Stomach (tissue), 8 donors: ENCODE measurements at regions not wholly inside any gene's neighbourhood (a gene's known extent, or its start where the extent isn't known, plus 50 kb on each side); places are given as distances from the start of the nearest gene placed in this dataset.
"Not testable (repeated sequence)": the region's sequence is repeated elsewhere in the genome, so short reads cannot be mapped to it uniquely, and the experiment has no call there.

Experiments used
- DNase-seq, 2 donors: peaks; one replicate each; pipeline versions ENCODE4 v3.0.0 to v3.0.0-alpha.2; 2013 to 2019
- H3K27ac ChIP-seq, 5 donors: fragments of 200-600 bp in 4 of 5; sonication (generic) in 4 of 5; one replicate each; pipeline ENCODE4 v1.5.1; 2013 to 2019; ENCODE audit warnings: mild to moderate bottlenecking in 1 of 5, moderate library complexity in 1 of 5
- H3K27me3 ChIP-seq, 3 donors: fragments of 200-600 bp; sonication (generic); one replicate each; pipeline ENCODE4 v1.5.1; 2017 to 2019; ENCODE audit warnings: mixed run types in 1 of 3
- H3K36me3 ChIP-seq, 4 donors: fragments of 200-600 bp; sonication (generic); 1 replicate in 3 of 4; 2 replicates in 1 of 4; pipeline ENCODE4 v1.5.1; 2016 to 2019
- H3K4me1 ChIP-seq, 4 donors: fragments of 200-600 bp; sonication (generic); one replicate each; pipeline ENCODE4 v1.5.1; 2016 to 2019
- H3K4me3 ChIP-seq, 4 donors: fragments of 200-600 bp; sonication (generic) in 3 of 4; one replicate each; pipeline ENCODE4 v1.5.1; 2016 to 2019; ENCODE audit warnings: mild to moderate bottlenecking in 1 of 4
- H3K9me3 ChIP-seq, 4 donors: fragments of 200-600 bp; sonication (generic); one replicate each; pipeline ENCODE4 v1.5.1; 2016 to 2019
- CTCF ChIP-seq, 7 experiments: fragments of 450-650 bp in 4 of 7; fragments of 200-600 bp in 3 of 7; sonication (generic) in 3 of 7; IDR thresholded peaks; one replicate each; pipeline ENCODE4 v1.5.1; 2016 to 2019; ENCODE audit warnings: antibody characterized with exemption in 7 of 7, control low read depth in 2 of 7, mild to moderate bottlenecking in 1 of 7
- EP300 ChIP-seq: sonication (generic); formaldehyde crosslinking; IDR thresholded peaks from one replicate; pipeline ENCODE4 v1.6.1; 2017; ENCODE audit warnings: antibody characterized with exemption
- POLR2A ChIP-seq, 4 donors: fragments of 450-650 bp; IDR thresholded peaks; one replicate each; pipeline ENCODE4 v1.6.1; 2016; ENCODE audit warnings: antibody characterized with exemption in 4 of 4, control low read depth in 2 of 4, mild to moderate bottlenecking in 1 of 4, moderate library complexity in 1 of 4
- POLR2AphosphoS5 ChIP-seq, 3 donors: sonication (generic); formaldehyde crosslinking; IDR thresholded peaks; one replicate each; pipeline ENCODE4 v1.6.1; 2016; ENCODE audit warnings: antibody characterized with exemption in 3 of 3
- WGBS, 5 donors: extraction: QIAGEN DNeasy Blood & Tissue Kit in 3 of 5; methylation state at CpG; one replicate each; pipeline versions ENCODE4 v1.1.5 to v1.1.7; 2013 to 2018; 5-methylcytosine and 5-hydroxymethylcytosine counted together
- intact Hi-C: fragments of 100-400 bp; cut with DNase I; formaldehyde crosslinking; loops from one replicate; pipeline ENCODE4 v1.15.1; 2023; ENCODE audit warnings: low total_unique reads
- donor health status: healthy with polysubstance abuse.
- donor health status: Bipolar disorder and iron deficiency.
- donor health status: healthy.

- DNase-seq = no peak
- WGBS, 5 donors = 75 to 84% (median 78%) methylated on average over 8 of the region's 8 CpGs
- TF ChIP-seq POLR2A (IDR thresholded peaks at IDR 0.05) = no peak
- no peak for TF ChIP-seq CTCF (IDR thresholded peaks at IDR 0.05)
- no peak for TF ChIP-seq EP300
- no peak for TF ChIP-seq POLR2AphosphoS5 (IDR thresholded peaks at IDR 0.05)
- Histone ChIP-seq H3K27me3 (no peaks in the 10 kb centered on the region), H3K4me1 (no peaks in the 10 kb centered on the region), H3K36me3 (no peaks in the 10 kb centered on the region), H3K4me3 (no peak overlapping the region), H3K27ac (no peak overlapping the region), H3K9me3 (no peaks in the 10 kb centered on the region)
- intact Hi-C loops = no loop called here
These were observed 54.7 kb upstream of the LANCL2 start for GRCh38 chr7:55310287-55311025.

GRCh38 chr7:55311892-55312291 lies 53.2 kb upstream of the LANCL2 start:
- H3K4me1 ChIP-seq, H3K4me3 ChIP-seq, H3K27me3 ChIP-seq, DNase-seq, H3K27ac ChIP-seq, H3K9me3 ChIP-seq, H3K36me3 ChIP-seq, intact Hi-C loops: not testable (repeated sequence)
- WGBS, 5 donors = 60 to 93% (median 91%) methylated on average over 1 to 27 of the region's 27 CpGs

GRCh38 chr7:55313671-55314070 lies 51.5 kb upstream of the LANCL2 start:
- H3K4me1 ChIP-seq, H3K36me3 ChIP-seq, H3K9me3 ChIP-seq, H3K27me3 ChIP-seq, H3K27ac ChIP-seq, DNase-seq, H3K4me3 ChIP-seq, intact Hi-C loops: not testable (repeated sequence)
- WGBS, 5 donors = 75 to 98% (median 83%) methylated on average over 5 of the region's 5 CpGs

GRCh38 chr7:55314967-55315366 lies 50.2 kb upstream of the LANCL2 start:
- intact Hi-C loops = no loop called here
- Histone ChIP-seq H3K4me1 (no peaks in the 10 kb centered on the region), H3K27ac (no peak overlapping the region), H3K4me3 (no peak overlapping the region), H3K27me3 (no peaks in the 10 kb centered on the region), H3K9me3 (no peaks in the 10 kb centered on the region), H3K36me3 (no peaks in the 10 kb centered on the region)
- no peak for DNase-seq
- 59 to 80% (median 73%) methylated on average over 8 of the region's 8 CpGs for WGBS, 5 donors
- TF ChIP-seq POLR2AphosphoS5 (IDR thresholded peaks at IDR 0.05) (no peak), CTCF (IDR thresholded peaks at IDR 0.05) (no peak), EP300 (no peak), POLR2A (IDR thresholded peaks at IDR 0.05) (no peak)
